ENCODE measurements at regions not wholly inside any gene's neighbourhood (a gene's known extent, or its start where the extent isn't known, plus 50 kb on each side); places are given as distances from the start of the nearest gene placed in this dataset.

- no peaks in the 10 kb centered on the region for H3K9me3 ChIP-seq (ENCODE audit: control insufficient read depth, low read length, poor library complexity, severe bottlenecking)
- Mint-ChIP-seq H3K4me3 (no peak overlapping the region), H3K4me1 (peaks cover 7% of the 10 kb centered on the region), H3K27ac (no peak overlapping the region), H3K27me3 (peaks cover 74% of the 10 kb centered on the region), H3K36me3 (ENCODE audit: low read depth) (no peaks in the 10 kb centered on the region)
- DNase-seq (no peak), ATAC-seq (no peak)
Observed at GRCh38 chr17:33749171-33749570, 456.1 kb upstream of the ASIC2 start.

- peak; percentile 32 to 62 (median 37) for DNase-seq
- peaks cover 7% of the 10 kb centered on the region for H3K4me1 Mint-ChIP-seq
- H3K4me3 Mint-ChIP-seq = peak overlapping the region; percentile 60
- H3K36me3 Mint-ChIP-seq (ENCODE audit: low read depth) = no peaks in the 10 kb centered on the region
- peaks cover 68% of the 10 kb centered on the region for H3K27me3 Mint-ChIP-seq
- no peak overlapping the region for H3K27ac Mint-ChIP-seq
- no peaks in the 10 kb centered on the region for H3K9me3 ChIP-seq (ENCODE audit: control insufficient read depth, low read length, poor library complexity, severe bottlenecking)
- peak; percentile 65 for ATAC-seq
Observed at GRCh38 chr17:33750943-33751701, 458.0 kb upstream of the ASIC2 start.

- Mint-ChIP-seq H3K27me3 (peaks cover 68% of the 10 kb centered on the region), H3K4me3 (peak overlapping the region; percentile 60), H3K27ac (no peak overlapping the region), H3K4me1 (peaks cover 7% of the 10 kb centered on the region), H3K36me3 (ENCODE audit: low read depth) (no peaks in the 10 kb centered on the region)
- no peaks in the 10 kb centered on the region for H3K9me3 ChIP-seq (ENCODE audit: control insufficient read depth, low read length, poor library complexity, severe bottlenecking)
- DNase-seq = no peak
- no peak for ATAC-seq
Observed at GRCh38 chr17:33751702-33752065, 458.6 kb upstream of the ASIC2 start.

- DNase-seq (no peak), ATAC-seq (no peak)
- H3K36me3 Mint-ChIP-seq (ENCODE audit: low read depth) = no peaks in the 10 kb centered on the region
- H3K9me3 ChIP-seq (ENCODE audit: control insufficient read depth, low read length, poor library complexity, severe bottlenecking) = no peaks in the 10 kb centered on the region
- peaks cover 62% of the 10 kb centered on the region for H3K27me3 Mint-ChIP-seq
- no peak overlapping the region for H3K27ac Mint-ChIP-seq
- no peak overlapping the region for H3K4me3 Mint-ChIP-seq
- H3K4me1 Mint-ChIP-seq = peaks cover 3% of the 10 kb centered on the region
Observed at GRCh38 chr17:33753452-33753851, 460.4 kb upstream of the ASIC2 start.

GRCh38 chr17:33756021-33756420, 462.9 kb upstream of the ASIC2 start:
- Mint-ChIP-seq H3K27ac (no peak overlapping the region), H3K4me3 (no peak overlapping the region), H3K27me3 (peaks cover 46% of the 10 kb centered on the region), H3K36me3 (ENCODE audit: low read depth) (no peaks in the 10 kb centered on the region), H3K4me1 (no peaks in the 10 kb centered on the region)
- H3K9me3 ChIP-seq (ENCODE audit: control insufficient read depth, low read length, poor library complexity, severe bottlenecking) = no peaks in the 10 kb centered on the region
- no peak for ATAC-seq
- no peak for DNase-seq

- Mint-ChIP-seq H3K27ac (no peak overlapping the region), H3K4me3 (no peak overlapping the region), H3K4me1 (no peaks in the 10 kb centered on the region), H3K36me3 (ENCODE audit: low read depth) (no peaks in the 10 kb centered on the region), H3K27me3 (peaks cover 39% of the 10 kb centered on the region)
- DNase-seq = no peak
- no peak for ATAC-seq
- no peaks in the 10 kb centered on the region for H3K9me3 ChIP-seq (ENCODE audit: control insufficient read depth, low read length, poor library complexity, severe bottlenecking)
Observed at GRCh38 chr17:33765871-33766270, 472.8 kb upstream of the ASIC2 start.

GRCh38 chr17:33766721-33767120, 473.6 kb upstream of the ASIC2 start:
- Mint-ChIP-seq H3K36me3 (ENCODE audit: low read depth) (no peaks in the 10 kb centered on the region), H3K27me3 (peaks cover 47% of the 10 kb centered on the region)

GRCh38 chr17:33769066-33769465, 476.0 kb upstream of the ASIC2 start:
- Mint-ChIP-seq H3K4me3 (no peak overlapping the region), H3K4me1 (no peaks in the 10 kb centered on the region), H3K36me3 (ENCODE audit: low read depth) (no peaks in the 10 kb centered on the region), H3K27ac (no peak overlapping the region), H3K27me3 (peaks cover 33% of the 10 kb centered on the region)
- DNase-seq (no peak), ATAC-seq (no peak)
- H3K9me3 ChIP-seq (ENCODE audit: control insufficient read depth, low read length, poor library complexity, severe bottlenecking) = no peaks in the 10 kb centered on the region

More at GRCh38 chr17:33766721-33767120, 473.6 kb upstream of the ASIC2 start:
- H3K9me3 ChIP-seq (ENCODE audit: control insufficient read depth, low read length, poor library complexity, severe bottlenecking) = no peaks in the 10 kb centered on the region
- Mint-ChIP-seq H3K4me3 (no peak overlapping the region), H3K4me1 (no peaks in the 10 kb centered on the region), H3K27ac (no peak overlapping the region)
- ATAC-seq (no peak), DNase-seq (no peak)

- no peaks in the 10 kb centered on the region for H3K4me1 Mint-ChIP-seq
- no peaks in the 10 kb centered on the region for H3K36me3 Mint-ChIP-seq (ENCODE audit: low read depth)
- ATAC-seq = no peak
Observed at GRCh38 chr17:33776304-33776703, 478.8 kb upstream of the CCL2 start.

GRCh38 chr17:33776903-33777302, 478.2 kb upstream of the CCL2 start:
- ATAC-seq = no peak
- H3K27ac Mint-ChIP-seq = no peak overlapping the region
- no peak overlapping the region for H3K4me3 Mint-ChIP-seq
- H3K9me3 ChIP-seq (ENCODE audit: control insufficient read depth, low read length, poor library complexity, severe bottlenecking) = no peaks in the 10 kb centered on the region
- peaks cover 55% of the 10 kb centered on the region for H3K27me3 Mint-ChIP-seq
- no peaks in the 10 kb centered on the region for H3K4me1 Mint-ChIP-seq
- no peaks in the 10 kb centered on the region for H3K36me3 Mint-ChIP-seq (ENCODE audit: low read depth)
- no peak for DNase-seq

More at GRCh38 chr17:33776304-33776703, 478.8 kb upstream of the CCL2 start:
- H3K27ac Mint-ChIP-seq = no peak overlapping the region
- H3K9me3 ChIP-seq (ENCODE audit: control insufficient read depth, low read length, poor library complexity, severe bottlenecking) = no peaks in the 10 kb centered on the region
- H3K27me3 Mint-ChIP-seq = peaks cover 53% of the 10 kb centered on the region
- no peak for DNase-seq
- H3K4me3 Mint-ChIP-seq = no peak overlapping the region

- no peaks in the 10 kb centered on the region for H3K4me1 Mint-ChIP-seq
- ATAC-seq (no peak), DNase-seq (no peak)
- no peaks in the 10 kb centered on the region for H3K36me3 Mint-ChIP-seq (ENCODE audit: low read depth)
- no peaks in the 10 kb centered on the region for H3K9me3 ChIP-seq (ENCODE audit: control insufficient read depth, low read length, poor library complexity, severe bottlenecking)
- H3K27ac Mint-ChIP-seq = no peak overlapping the region
- H3K27me3 Mint-ChIP-seq = peaks cover 58% of the 10 kb centered on the region
- H3K4me3 Mint-ChIP-seq = no peak overlapping the region
Observed at GRCh38 chr17:33777674-33778073, 477.4 kb upstream of the CCL2 start.

GRCh38 chr17:33778505-33779233, 476.4 kb upstream of the CCL2 start:
- DNase-seq (no peak), ATAC-seq (no peak)
- no peak overlapping the region for H3K4me3 Mint-ChIP-seq
- peaks cover 67% of the 10 kb centered on the region for H3K27me3 Mint-ChIP-seq
- no peaks in the 10 kb centered on the region for H3K9me3 ChIP-seq (ENCODE audit: control insufficient read depth, low read length, poor library complexity, severe bottlenecking)
- H3K36me3 Mint-ChIP-seq (ENCODE audit: low read depth) = no peaks in the 10 kb centered on the region
- no peak overlapping the region for H3K27ac Mint-ChIP-seq
- H3K4me1 Mint-ChIP-seq = no peaks in the 10 kb centered on the region

GRCh38 chr17:33779234-33779591, 475.9 kb upstream of the CCL2 start:
- ATAC-seq = peak; percentile 52
- no peak overlapping the region for H3K27ac Mint-ChIP-seq
- no peaks in the 10 kb centered on the region for H3K9me3 ChIP-seq (ENCODE audit: control insufficient read depth, low read length, poor library complexity, severe bottlenecking)
- H3K36me3 Mint-ChIP-seq (ENCODE audit: low read depth) = no peaks in the 10 kb centered on the region
- DNase-seq = no peak
- H3K27me3 Mint-ChIP-seq = peaks cover 70% of the 10 kb centered on the region
- H3K4me3 Mint-ChIP-seq = no peak overlapping the region
- H3K4me1 Mint-ChIP-seq = no peaks in the 10 kb centered on the region

- Mint-ChIP-seq H3K4me1 (peaks cover 2% of the 10 kb centered on the region), H3K27me3 (peaks cover 46% of the 10 kb centered on the region), H3K4me3 (no peak overlapping the region), H3K36me3 (ENCODE audit: low read depth) (no peaks in the 10 kb centered on the region), H3K27ac (no peak overlapping the region)
- no peak for DNase-seq
- no peak for ATAC-seq
- no peaks in the 10 kb centered on the region for H3K9me3 ChIP-seq (ENCODE audit: control insufficient read depth, low read length, poor library complexity, severe bottlenecking)
Observed at GRCh38 chr17:33785281-33785680, 469.8 kb upstream of the CCL2 start.
